ENCODE measurements at regions not wholly inside any gene's neighbourhood (a gene's known extent, or its start where the extent isn't known, plus 50 kb on each side); places are given as distances from the start of the nearest gene placed in this dataset.

DNA sequence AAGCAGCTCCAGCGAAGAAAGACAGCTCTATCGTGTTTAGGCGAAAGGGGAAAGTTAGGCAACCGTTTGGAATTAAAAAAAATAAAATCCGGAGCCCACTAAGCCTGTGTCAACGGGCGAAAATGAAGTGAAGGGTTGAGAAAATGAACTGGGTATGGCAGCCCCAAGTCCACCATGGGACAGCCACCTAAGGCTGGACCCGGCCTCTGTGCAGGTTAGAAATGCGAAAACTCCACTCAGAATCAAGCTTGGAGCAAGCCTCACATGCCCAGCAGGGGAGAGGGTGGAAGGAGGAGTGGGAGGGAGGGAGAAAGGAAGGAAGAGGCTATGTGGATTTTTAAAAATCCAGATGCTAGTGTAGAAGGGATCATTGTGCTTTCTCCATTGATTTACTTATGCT, 101.2 kb downstream of the IRS2 start:
- Histone ChIP-seq H2BK5ac (ENCODE audit: low read depth, low read length, poor library complexity, severe bottlenecking) (no peak overlapping the region), H3K36me3 (ENCODE audit: control insufficient read depth, insufficient read depth, low read length) (no peaks in the 10 kb centered on the region), H2AK9ac (replicated peaks; ENCODE audit: low read depth, low read length, poor library complexity) (no peak overlapping the region), H4K5ac (ENCODE audit: low read depth, low read length) (no peak overlapping the region), H3K23ac (ENCODE audit: low read depth, low read length) (no peak overlapping the region), H3K9me3 (ENCODE audit: control insufficient read depth, insufficient read depth, low read length) (no peaks in the 10 kb centered on the region), H2BK120ac (ENCODE audit: low read depth, low read length) (no peak overlapping the region), H3K9me1 (ENCODE audit: insufficient read depth, low read length) (no peaks in the 10 kb centered on the region), H4K20me1 (ENCODE audit: insufficient read depth, low read length) (no peaks in the 10 kb centered on the region), H3K4me2 (ENCODE audit: low read depth, low read length) (no peak overlapping the region; the same call in 1 of the 2 replicates), H3K4me3 (ENCODE audit: insufficient read depth, low read depth, low read length) (no peak overlapping the region), H3K56ac (ENCODE audit: extremely low read depth, insufficient read depth, low read length) (no peak overlapping the region), H3K9ac (ENCODE audit: low read depth, low read length) (no peak overlapping the region), H3K14ac (replicated peaks; ENCODE audit: low read depth, low read length) (no peak overlapping the region), H2BK15ac (ENCODE audit: low read depth, low read length) (no peak overlapping the region), H3K79me1 (ENCODE audit: low read depth in 1 of 2, low read length in 2 of 2) (no peaks in the 10 kb centered on the region), H2AK5ac (ENCODE audit: low read depth, low read length) (no peak overlapping the region), H3K27me3 (ENCODE audit: control insufficient read depth, insufficient read depth, low read length) (peaks cover 60% of the 10 kb centered on the region), H2AFZ (replicated peaks; ENCODE audit: low read length, poor library complexity) (no peak overlapping the region), H3K18ac (ENCODE audit: low read depth, low read length) (no peak overlapping the region), H3K4ac (ENCODE audit: low read depth, low read length) (no peak overlapping the region), H3K27ac (ENCODE audit: insufficient read depth, low read length) (no peak overlapping the region), H2BK20ac (ENCODE audit: low read depth, low read length) (no peak overlapping the region), H4K8ac (ENCODE audit: low read depth in 2 of 2, low read length in 2 of 2) (no peak overlapping the region), H4K91ac (ENCODE audit: insufficient read depth, low read depth, low read length) (no peak overlapping the region), H3K4me1 (ENCODE audit: control insufficient read depth, insufficient read depth, low read length) (0 out of 2 replicates have a peak, but pooled peaks cover 2% of the 10 kb centered on the region)
- DNase-seq (no peak), ATAC-seq (ENCODE audit: low read depth) (no peak)
- dilution Hi-C loops (cut with HindIII; ENCODE audit: low sequenced_read_pairs, unreplicated experiment): no loop called here
- WGBS, 2 experiments (ENCODE audit: extremely low coverage in 2 of 2, insufficient read length in 1 of 2): 79% methylated on average over 2 of the region's 9 CpGs; no CpG with 5 or more reads in 1 of the 2 experiments
- ChIA-PET POLR2A (ENCODE audit: unreplicated experiment) (interaction anchor here (0.6 kb wide), 1 partner anchor 84 kb away, joined by 3 read pairs; no protein-coding TSS in a partner anchor), CTCF (no interaction called here)
- no TSS peak for BruUV-seq (replicated peaks)
- TF ChIP-seq MAFK (IDR thresholded peaks at IDR 0.05; ENCODE audit: low read depth, low read length) (no peak), RAD21 (IDR thresholded peaks at IDR 0.05; ENCODE audit: low read length) (no peak), SMC3 (IDR thresholded peaks at IDR 0.05; ENCODE audit: low read depth, low read length) (no peak), RFX5 (IDR thresholded peaks at IDR 0.05; ENCODE audit: low read depth, low read length) (no peak), NFE2L2 (IDR thresholded peaks at IDR 0.05; ENCODE audit: low read depth, low read length) (no peak), RCOR1 (IDR thresholded peaks at IDR 0.05; ENCODE audit: insufficient replicate concordance, low read length) (no peak), CHD1 (IDR thresholded peaks at IDR 0.05; ENCODE audit: low read depth, low read length) (no peak), MXI1 (IDR thresholded peaks at IDR 0.05; ENCODE audit: borderline replicate concordance, low read depth, low read length) (no peak), FOS (IDR thresholded peaks at IDR 0.05; ENCODE audit: low read depth, low read length) (no peak), CEBPB (IDR thresholded peaks at IDR 0.05; ENCODE audit: low read depth, low read length) (no peak), MAZ (IDR thresholded peaks at IDR 0.05; ENCODE audit: borderline replicate concordance, low read depth, low read length) (no peak), POLR2A (IDR thresholded peaks at IDR 0.05; ENCODE audit: low read depth, low read length) (no peak)
- TF ChIP-seq, protein P1, sequence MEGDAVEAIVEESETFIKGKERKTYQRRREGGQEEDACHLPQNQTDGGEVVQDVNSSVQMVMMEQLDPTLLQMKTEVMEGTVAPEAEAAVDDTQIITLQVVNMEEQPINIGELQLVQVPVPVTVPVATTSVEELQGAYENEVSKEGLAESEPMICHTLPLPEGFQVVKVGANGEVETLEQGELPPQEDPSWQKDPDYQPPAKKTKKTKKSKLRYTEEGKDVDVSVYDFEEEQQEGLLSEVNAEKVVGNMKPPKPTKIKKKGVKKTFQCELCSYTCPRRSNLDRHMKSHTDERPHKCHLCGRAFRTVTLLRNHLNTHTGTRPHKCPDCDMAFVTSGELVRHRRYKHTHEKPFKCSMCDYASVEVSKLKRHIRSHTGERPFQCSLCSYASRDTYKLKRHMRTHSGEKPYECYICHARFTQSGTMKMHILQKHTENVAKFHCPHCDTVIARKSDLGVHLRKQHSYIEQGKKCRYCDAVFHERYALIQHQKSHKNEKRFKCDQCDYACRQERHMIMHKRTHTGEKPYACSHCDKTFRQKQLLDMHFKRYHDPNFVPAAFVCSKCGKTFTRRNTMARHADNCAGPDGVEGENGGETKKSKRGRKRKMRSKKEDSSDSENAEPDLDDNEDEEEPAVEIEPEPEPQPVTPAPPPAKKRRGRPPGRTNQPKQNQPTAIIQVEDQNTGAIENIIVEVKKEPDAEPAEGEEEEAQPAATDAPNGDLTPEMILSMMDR (conservative IDR thresholded peaks at IDR 0.05; ENCODE audit: low read depth, low read length): no peak
- TF ChIP-seq, protein P2, sequence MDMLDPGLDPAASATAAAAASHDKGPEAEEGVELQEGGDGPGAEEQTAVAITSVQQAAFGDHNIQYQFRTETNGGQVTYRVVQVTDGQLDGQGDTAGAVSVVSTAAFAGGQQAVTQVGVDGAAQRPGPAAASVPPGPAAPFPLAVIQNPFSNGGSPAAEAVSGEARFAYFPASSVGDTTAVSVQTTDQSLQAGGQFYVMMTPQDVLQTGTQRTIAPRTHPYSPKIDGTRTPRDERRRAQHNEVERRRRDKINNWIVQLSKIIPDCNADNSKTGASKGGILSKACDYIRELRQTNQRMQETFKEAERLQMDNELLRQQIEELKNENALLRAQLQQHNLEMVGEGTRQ (IDR thresholded peaks at IDR 0.05; ENCODE audit: low read depth, low read length): no peak
- TF ChIP-seq, protein P3, sequence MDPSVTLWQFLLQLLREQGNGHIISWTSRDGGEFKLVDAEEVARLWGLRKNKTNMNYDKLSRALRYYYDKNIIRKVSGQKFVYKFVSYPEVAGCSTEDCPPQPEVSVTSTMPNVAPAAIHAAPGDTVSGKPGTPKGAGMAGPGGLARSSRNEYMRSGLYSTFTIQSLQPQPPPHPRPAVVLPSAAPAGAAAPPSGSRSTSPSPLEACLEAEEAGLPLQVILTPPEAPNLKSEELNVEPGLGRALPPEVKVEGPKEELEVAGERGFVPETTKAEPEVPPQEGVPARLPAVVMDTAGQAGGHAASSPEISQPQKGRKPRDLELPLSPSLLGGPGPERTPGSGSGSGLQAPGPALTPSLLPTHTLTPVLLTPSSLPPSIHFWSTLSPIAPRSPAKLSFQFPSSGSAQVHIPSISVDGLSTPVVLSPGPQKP (IDR thresholded peaks at IDR 0.05; ENCODE audit: borderline replicate concordance, low read depth, low read length): no peak
- in situ Hi-C loops (cut with MboI; ENCODE audit: low sequenced_read_pairs): no loop called here
- intact Hi-C loops (cut with micrococcal nuclease): no loop called here

Measured in IMR-90 (cell line).